ENCODE measurements at regions not wholly inside any gene's neighbourhood (a gene's known extent, or its start where the extent isn't known, plus 50 kb on each side); places are given as distances from the start of the nearest gene placed in this dataset.

DNA sequence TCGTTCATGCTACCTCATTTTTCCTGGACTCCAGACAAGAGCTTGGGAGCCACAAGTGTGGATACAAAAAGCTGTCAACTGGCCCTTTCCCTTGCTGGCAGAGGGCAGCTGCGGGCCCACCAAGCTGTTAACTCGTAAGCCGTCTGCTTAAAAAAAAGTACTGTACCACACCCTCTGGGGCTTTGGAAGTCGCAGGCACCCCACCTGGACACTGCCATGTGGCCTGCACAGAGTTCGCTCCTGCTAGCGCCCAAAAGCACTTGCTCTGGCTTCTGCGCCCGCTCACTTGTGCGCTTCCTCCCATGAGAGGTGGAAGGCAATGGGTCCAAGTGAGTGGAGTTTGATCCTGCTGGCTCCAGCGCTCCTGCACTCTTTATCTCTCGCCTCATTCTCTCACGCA lies 476.4 kb upstream of the FSTL5 start:
- no peak for TF ChIP-seq YY1 (IDR thresholded peaks at IDR 0.05; ENCODE audit: low read depth, low read length)
- TF ChIP-seq, protein P1, sequence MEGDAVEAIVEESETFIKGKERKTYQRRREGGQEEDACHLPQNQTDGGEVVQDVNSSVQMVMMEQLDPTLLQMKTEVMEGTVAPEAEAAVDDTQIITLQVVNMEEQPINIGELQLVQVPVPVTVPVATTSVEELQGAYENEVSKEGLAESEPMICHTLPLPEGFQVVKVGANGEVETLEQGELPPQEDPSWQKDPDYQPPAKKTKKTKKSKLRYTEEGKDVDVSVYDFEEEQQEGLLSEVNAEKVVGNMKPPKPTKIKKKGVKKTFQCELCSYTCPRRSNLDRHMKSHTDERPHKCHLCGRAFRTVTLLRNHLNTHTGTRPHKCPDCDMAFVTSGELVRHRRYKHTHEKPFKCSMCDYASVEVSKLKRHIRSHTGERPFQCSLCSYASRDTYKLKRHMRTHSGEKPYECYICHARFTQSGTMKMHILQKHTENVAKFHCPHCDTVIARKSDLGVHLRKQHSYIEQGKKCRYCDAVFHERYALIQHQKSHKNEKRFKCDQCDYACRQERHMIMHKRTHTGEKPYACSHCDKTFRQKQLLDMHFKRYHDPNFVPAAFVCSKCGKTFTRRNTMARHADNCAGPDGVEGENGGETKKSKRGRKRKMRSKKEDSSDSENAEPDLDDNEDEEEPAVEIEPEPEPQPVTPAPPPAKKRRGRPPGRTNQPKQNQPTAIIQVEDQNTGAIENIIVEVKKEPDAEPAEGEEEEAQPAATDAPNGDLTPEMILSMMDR (IDR thresholded peaks at IDR 0.05 in 2 of 3, conservative IDR thresholded peaks at IDR 0.05 in 1 of 3; ENCODE audit: control insufficient read depth in 2 of 3, extremely low read depth in 1 of 3, insufficient read depth in 1 of 3, low read depth in 3 of 3, low read length in 3 of 3) = no peak
- no peak for TF ChIP-seq BMI1 (IDR thresholded peaks at IDR 0.05; ENCODE audit: borderline replicate concordance)
- TF ChIP-seq, protein P2, sequence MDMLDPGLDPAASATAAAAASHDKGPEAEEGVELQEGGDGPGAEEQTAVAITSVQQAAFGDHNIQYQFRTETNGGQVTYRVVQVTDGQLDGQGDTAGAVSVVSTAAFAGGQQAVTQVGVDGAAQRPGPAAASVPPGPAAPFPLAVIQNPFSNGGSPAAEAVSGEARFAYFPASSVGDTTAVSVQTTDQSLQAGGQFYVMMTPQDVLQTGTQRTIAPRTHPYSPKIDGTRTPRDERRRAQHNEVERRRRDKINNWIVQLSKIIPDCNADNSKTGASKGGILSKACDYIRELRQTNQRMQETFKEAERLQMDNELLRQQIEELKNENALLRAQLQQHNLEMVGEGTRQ (IDR thresholded peaks at IDR 0.05; ENCODE audit: borderline replicate concordance, low read depth, low read length) = no peak
- no peak for TF ChIP-seq NR2C2 (IDR thresholded peaks at IDR 0.05; ENCODE audit: borderline replicate concordance, control insufficient read depth, insufficient read length, low read depth)
- no peak for TF ChIP-seq EZH2 (IDR thresholded peaks at IDR 0.05; ENCODE audit: borderline replicate concordance, control insufficient read depth, low read depth, low read length)
- no peak for TF ChIP-seq POLR2AphosphoS5 (IDR thresholded peaks at IDR 0.05; ENCODE audit: low read length)

Data from GM12878 (cell line).